ENCODE measurements at regions not wholly inside any gene's neighbourhood (a gene's known extent, or its start where the extent isn't known, plus 50 kb on each side); places are given as distances from the start of the nearest gene placed in this dataset.

GRCh38 chr5:143479394-143479793 lies 75.9 kb upstream of the NR3C1 start:
- Histone ChIP-seq H3K9ac (ENCODE audit: insufficient read depth, low read length, poor library complexity, severe bottlenecking) (no peak overlapping the region), H2AFZ (ENCODE audit: insufficient read depth, low read depth, low read length, poor library complexity, severe bottlenecking) (no peak overlapping the region), H3K27me3 (ENCODE audit: control insufficient read depth in 2 of 2, insufficient read depth in 2 of 2, low read length in 2 of 2) (no peaks in the 10 kb centered on the region), H3K4me3 (replicated peaks in 1 of 3; ENCODE audit: low read depth in 2 of 3, low read length in 3 of 3) (no peak overlapping the region), H3K4me2 (replicated peaks; ENCODE audit: extremely low read depth, low read length, poor library complexity, severe bottlenecking) (no peak overlapping the region), H3K79me2 (ENCODE audit: insufficient read depth, low read length) (no peaks in the 10 kb centered on the region), H3K27ac (ENCODE audit: low read depth in 1 of 2, low read length in 2 of 2) (no peak overlapping the region), H3K36me3 (replicated peaks in 1 of 2; ENCODE audit: control insufficient read depth in 1 of 2, insufficient read depth in 2 of 2, low read length in 2 of 2) (no peaks in the 10 kb centered on the region), H3K9me3 (replicated peaks in 1 of 2; ENCODE audit: control insufficient read depth in 1 of 2, insufficient read depth in 1 of 2, low read length in 2 of 2) (no peaks in the 10 kb centered on the region), H3K4me1 (ENCODE audit: control insufficient read depth in 1 of 2, insufficient read depth in 2 of 2, low read length in 2 of 2) (peaks cover 0 to 9% of the 10 kb centered on the region in 2 donors), H4K20me1 (ENCODE audit: insufficient read depth, low read length) (no peaks in the 10 kb centered on the region)
- no peak overlapping the region for H3K27ac Mint-ChIP-seq
- H3K27me3 Mint-ChIP-seq (ENCODE audit: low read depth in 3 of 3) = peaks cover 0 to 1% (median 0%) of the 10 kb centered on the region in 3 donors
- intact Hi-C loops (cut with micrococcal nuclease) = no loop called here
- TF ChIP-seq, protein P1, sequence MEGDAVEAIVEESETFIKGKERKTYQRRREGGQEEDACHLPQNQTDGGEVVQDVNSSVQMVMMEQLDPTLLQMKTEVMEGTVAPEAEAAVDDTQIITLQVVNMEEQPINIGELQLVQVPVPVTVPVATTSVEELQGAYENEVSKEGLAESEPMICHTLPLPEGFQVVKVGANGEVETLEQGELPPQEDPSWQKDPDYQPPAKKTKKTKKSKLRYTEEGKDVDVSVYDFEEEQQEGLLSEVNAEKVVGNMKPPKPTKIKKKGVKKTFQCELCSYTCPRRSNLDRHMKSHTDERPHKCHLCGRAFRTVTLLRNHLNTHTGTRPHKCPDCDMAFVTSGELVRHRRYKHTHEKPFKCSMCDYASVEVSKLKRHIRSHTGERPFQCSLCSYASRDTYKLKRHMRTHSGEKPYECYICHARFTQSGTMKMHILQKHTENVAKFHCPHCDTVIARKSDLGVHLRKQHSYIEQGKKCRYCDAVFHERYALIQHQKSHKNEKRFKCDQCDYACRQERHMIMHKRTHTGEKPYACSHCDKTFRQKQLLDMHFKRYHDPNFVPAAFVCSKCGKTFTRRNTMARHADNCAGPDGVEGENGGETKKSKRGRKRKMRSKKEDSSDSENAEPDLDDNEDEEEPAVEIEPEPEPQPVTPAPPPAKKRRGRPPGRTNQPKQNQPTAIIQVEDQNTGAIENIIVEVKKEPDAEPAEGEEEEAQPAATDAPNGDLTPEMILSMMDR (IDR thresholded peaks at IDR 0.05) = no peak
- no peak overlapping the region for H3K4me3 Mint-ChIP-seq
- H3K9me3 Mint-ChIP-seq = peaks cover 0 to 3% (median 2%) of the 10 kb centered on the region in 7 donors
- H3K36me3 Mint-ChIP-seq = no peaks in the 10 kb centered on the region
- no CpG with 5 or more reads among the region's 1 CpG for WGBS (ENCODE audit: insufficient coverage)
- DNase-seq = no peak
- H3K4me1 Mint-ChIP-seq = peaks cover 9% of the 10 kb centered on the region

- Mint-ChIP-seq H3K9me3 (peaks cover 0 to 3% (median 2%) of the 10 kb centered on the region in 7 donors), H3K27me3 (ENCODE audit: low read depth in 3 of 3) (no peaks in the 10 kb centered on the region), H3K27ac (no peak overlapping the region), H3K4me3 (no peak overlapping the region), H3K4me1 (peaks cover 4% of the 10 kb centered on the region), H3K36me3 (no peaks in the 10 kb centered on the region)
- Histone ChIP-seq H3K4me2 (replicated peaks; ENCODE audit: extremely low read depth, low read length, poor library complexity, severe bottlenecking) (no peak overlapping the region), H3K4me3 (replicated peaks in 1 of 3; ENCODE audit: low read depth in 2 of 3, low read length in 3 of 3) (no peak overlapping the region), H3K4me1 (ENCODE audit: control insufficient read depth in 1 of 2, insufficient read depth in 2 of 2, low read length in 2 of 2) (peaks cover 0 to 2% of the 10 kb centered on the region in 2 donors), H4K20me1 (ENCODE audit: insufficient read depth, low read length) (no peaks in the 10 kb centered on the region), H2AFZ (ENCODE audit: insufficient read depth, low read depth, low read length, poor library complexity, severe bottlenecking) (no peak overlapping the region), H3K79me2 (ENCODE audit: insufficient read depth, low read length) (no peaks in the 10 kb centered on the region), H3K9ac (ENCODE audit: insufficient read depth, low read length, poor library complexity, severe bottlenecking) (no peak overlapping the region), H3K27me3 (ENCODE audit: control insufficient read depth in 2 of 2, insufficient read depth in 2 of 2, low read length in 2 of 2) (no peaks in the 10 kb centered on the region), H3K27ac (ENCODE audit: low read depth in 1 of 2, low read length in 2 of 2) (no peak overlapping the region), H3K36me3 (replicated peaks in 1 of 2; ENCODE audit: control insufficient read depth in 1 of 2, insufficient read depth in 2 of 2, low read length in 2 of 2) (no peaks in the 10 kb centered on the region), H3K9me3 (replicated peaks in 1 of 2; ENCODE audit: control insufficient read depth in 1 of 2, insufficient read depth in 1 of 2, low read length in 2 of 2) (no peaks in the 10 kb centered on the region)
- no CpG with 5 or more reads among the region's 1 CpG for WGBS (ENCODE audit: insufficient coverage)
- intact Hi-C loops (cut with micrococcal nuclease) = no loop called here
- TF ChIP-seq, protein P1 (IDR thresholded peaks at IDR 0.05) = no peak
- DNase-seq = no peak
These were observed 73.2 kb upstream of the NR3C1 start for GRCh38 chr5:143476601-143477211.
